Stimulated activated memory B cell treated with anti-CD40 and anti-IgM and Interleukin-4, amounts not matched to agents 10 μg/mL and 1 μg/mL and 100 μg/mL, for 72 hours (primary cell): ENCODE measurements at regions not wholly inside any gene's neighbourhood (a gene's known extent, or its start where the extent isn't known, plus 50 kb on each side); places are given as distances from the start of the nearest gene placed in this dataset.
"Not testable (repeated sequence)": the region's sequence is repeated elsewhere in the genome, so short reads cannot be mapped to it uniquely, and the experiment has no call there.

ENCODE experiments used
- ATAC-seq: fragments of 150-1000 bp; cut with Tn5 transposase; 2 replicates; pipeline ENCODE4 v1.10.0; 2021
- H3K27ac Mint-ChIP-seq: one replicate; pipeline ENCODE4 v1.8.0; 2022; ENCODE audit warnings: mild to moderate bottlenecking, mixed read lengths
- H3K27me3 Mint-ChIP-seq: one replicate; pipeline ENCODE4 v1.8.0; 2022; ENCODE audit warnings: mixed read lengths
- H3K36me3 Mint-ChIP-seq: one replicate; pipeline ENCODE4 v1.8.0; 2022; ENCODE audit warnings: mixed read lengths
- H3K4me1 Mint-ChIP-seq: one replicate; pipeline ENCODE4 v1.8.0; 2022; ENCODE audit warnings: mixed read lengths
- H3K4me3 Mint-ChIP-seq: one replicate; pipeline ENCODE4 v1.8.0; 2022; ENCODE audit warnings: mild to moderate bottlenecking, moderate library complexity, mixed read lengths
- H3K9me3 Mint-ChIP-seq: one replicate; pipeline ENCODE4 v1.8.0; 2022; ENCODE audit warnings: mixed read lengths

DNA sequence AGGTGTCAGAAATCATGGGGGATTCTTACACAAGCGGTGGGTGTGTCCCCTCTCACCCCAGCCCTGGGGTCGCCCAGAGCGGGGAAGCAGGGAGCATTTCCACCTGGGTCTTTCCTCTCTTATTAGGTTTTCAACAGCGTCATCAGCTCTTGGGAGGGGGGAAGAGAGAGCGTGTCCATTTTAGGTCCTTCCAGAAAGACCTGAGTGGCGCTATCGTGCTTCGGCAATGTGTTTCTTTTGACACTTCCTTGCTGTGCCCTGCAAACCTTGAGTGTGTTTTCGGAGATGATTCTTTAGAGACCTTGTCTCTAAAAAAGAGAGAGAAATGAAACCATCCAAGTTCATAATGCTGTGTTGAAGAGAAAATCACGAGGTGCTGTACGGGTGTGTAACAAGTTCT is 86.9 kb upstream of the PITRM1 start:
- no peak overlapping the region for H3K4me3 Mint-ChIP-seq
- no peaks in the 10 kb centered on the region for H3K4me1 Mint-ChIP-seq
- H3K9me3 Mint-ChIP-seq: peaks cover 5% of the 10 kb centered on the region
- H3K27me3 Mint-ChIP-seq: peaks cover 26% of the 10 kb centered on the region
- H3K27ac Mint-ChIP-seq: no peak overlapping the region
- ATAC-seq: no peak
- H3K36me3 Mint-ChIP-seq: no peaks in the 10 kb centered on the region

DNA sequence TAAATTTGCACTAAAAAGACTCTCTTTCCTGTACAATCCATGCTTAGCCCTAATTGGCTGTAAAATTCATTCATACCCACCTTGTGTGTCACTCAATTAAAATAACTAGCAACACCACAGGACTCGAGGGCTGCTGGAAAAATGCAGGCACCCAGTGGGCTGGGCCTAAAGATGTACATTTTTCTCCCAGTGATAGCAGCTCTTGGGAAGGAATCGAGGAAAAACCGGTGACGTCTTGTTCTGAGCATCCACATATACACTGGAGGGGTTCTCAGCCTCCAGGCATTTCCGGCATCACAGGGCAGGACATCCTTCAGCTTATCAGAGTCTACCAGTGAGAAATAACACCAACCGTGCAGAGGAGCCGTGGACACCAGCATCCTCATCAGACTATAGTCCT is 85.8 kb upstream of the PITRM1 start:
- Mint-ChIP-seq H3K36me3 (no peaks in the 10 kb centered on the region), H3K27me3 (peaks cover 37% of the 10 kb centered on the region), H3K4me1 (no peaks in the 10 kb centered on the region), H3K9me3 (peaks cover 5% of the 10 kb centered on the region), H3K4me3 (no peak overlapping the region), H3K27ac (no peak overlapping the region)
- ATAC-seq: no peak

DNA sequence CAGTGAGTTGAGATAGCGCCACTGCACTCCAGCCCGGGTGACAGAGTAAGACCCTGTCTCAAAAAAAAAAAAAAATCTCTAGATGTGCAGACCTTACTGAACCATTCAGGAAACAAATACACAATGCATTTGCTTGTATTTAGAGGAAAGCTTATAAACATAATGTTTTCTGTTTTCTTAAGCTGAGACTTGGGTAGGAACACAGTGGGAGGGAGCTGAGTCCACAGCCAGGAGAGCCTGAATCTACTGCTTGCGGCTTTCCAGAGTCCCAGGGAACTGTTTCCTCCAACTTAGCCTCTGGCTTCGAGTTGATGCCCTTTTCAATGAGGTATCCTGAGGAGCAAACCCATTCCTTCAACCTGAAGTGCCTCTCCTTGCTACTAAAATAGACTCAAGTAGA is 83.0 kb upstream of the PITRM1 start:
- no peak overlapping the region for H3K4me3 Mint-ChIP-seq
- peaks cover 38% of the 10 kb centered on the region for H3K27me3 Mint-ChIP-seq
- H3K9me3 Mint-ChIP-seq: no peaks in the 10 kb centered on the region
- H3K36me3 Mint-ChIP-seq: no peaks in the 10 kb centered on the region
- peaks cover 7% of the 10 kb centered on the region for H3K4me1 Mint-ChIP-seq
- ATAC-seq: no peak
- H3K27ac Mint-ChIP-seq: no peak overlapping the region

DNA sequence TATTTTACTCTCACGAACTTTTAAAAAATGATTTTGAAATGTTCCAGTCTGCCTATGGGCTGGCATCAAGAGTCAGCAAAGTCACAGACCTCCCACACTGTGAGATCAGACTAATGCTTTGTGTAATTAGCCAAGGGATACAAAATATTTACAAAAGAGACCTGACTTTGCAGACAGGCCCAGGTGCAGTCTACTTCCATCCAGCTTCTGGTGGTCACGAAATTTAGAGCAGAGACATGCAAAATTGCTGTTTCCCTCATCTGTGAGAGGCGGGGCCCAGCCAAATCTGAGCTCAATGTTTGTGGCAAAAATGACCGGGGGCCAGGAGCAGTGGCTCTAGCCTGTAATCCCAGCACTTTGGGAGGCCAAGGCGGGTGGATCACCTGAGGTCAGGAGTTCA is 82.5 kb upstream of the PITRM1 start:
- ATAC-seq: no peak
- Mint-ChIP-seq H3K36me3 (no peaks in the 10 kb centered on the region), H3K27me3 (peaks cover 39% of the 10 kb centered on the region), H3K4me1 (peaks cover 7% of the 10 kb centered on the region), H3K27ac (no peak overlapping the region), H3K9me3 (no peaks in the 10 kb centered on the region), H3K4me3 (no peak overlapping the region)

DNA sequence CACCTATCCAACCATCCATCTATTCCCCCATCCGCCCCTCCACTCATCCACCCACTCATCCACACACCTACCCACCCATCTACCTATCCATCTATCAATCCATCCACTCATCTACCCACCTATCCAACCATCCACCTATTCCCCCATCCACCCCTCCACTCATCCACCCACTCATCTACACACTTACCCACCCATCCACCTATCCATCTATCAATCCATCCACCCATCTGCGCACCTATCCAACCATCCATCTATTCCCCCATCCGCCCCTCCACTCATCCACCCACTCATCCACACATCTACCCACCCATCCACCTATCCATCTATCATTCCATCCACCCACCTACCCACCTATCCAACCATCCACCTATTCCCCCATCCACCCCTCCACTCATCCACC is 81.4 kb upstream of the PITRM1 start:
- not testable (repeated sequence) for ATAC-seq, H3K36me3 Mint-ChIP-seq, H3K27ac Mint-ChIP-seq, H3K4me3 Mint-ChIP-seq, H3K9me3 Mint-ChIP-seq, H3K4me1 Mint-ChIP-seq
- peaks cover 39% of the 10 kb centered on the region for H3K27me3 Mint-ChIP-seq

DNA sequence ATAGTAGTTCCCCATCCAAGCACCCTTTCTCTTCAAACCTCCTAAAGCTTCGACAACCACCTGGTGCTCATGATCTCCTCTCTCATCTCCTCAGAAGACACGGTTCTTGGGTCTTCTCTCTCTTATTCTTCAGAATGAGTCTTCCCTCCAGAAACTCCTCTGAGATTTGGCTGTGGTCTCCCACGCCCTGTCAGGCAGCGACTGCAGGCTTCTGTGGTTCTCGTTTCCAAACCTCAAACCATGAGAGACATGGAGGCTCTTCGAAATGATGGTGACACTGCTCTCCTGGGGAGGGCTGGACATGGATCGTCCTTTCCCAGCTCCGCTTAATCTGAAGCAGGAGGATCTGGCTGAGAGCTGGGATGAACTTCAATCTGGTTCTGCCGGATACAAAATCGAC is 78.6 kb upstream of the PITRM1 start:
- Mint-ChIP-seq H3K9me3 (no peaks in the 10 kb centered on the region), H3K27ac (no peak overlapping the region), H3K36me3 (no peaks in the 10 kb centered on the region), H3K4me3 (no peak overlapping the region), H3K4me1 (peaks cover 7% of the 10 kb centered on the region), H3K27me3 (peaks cover 39% of the 10 kb centered on the region)
- ATAC-seq: peak; percentile 53

DNA sequence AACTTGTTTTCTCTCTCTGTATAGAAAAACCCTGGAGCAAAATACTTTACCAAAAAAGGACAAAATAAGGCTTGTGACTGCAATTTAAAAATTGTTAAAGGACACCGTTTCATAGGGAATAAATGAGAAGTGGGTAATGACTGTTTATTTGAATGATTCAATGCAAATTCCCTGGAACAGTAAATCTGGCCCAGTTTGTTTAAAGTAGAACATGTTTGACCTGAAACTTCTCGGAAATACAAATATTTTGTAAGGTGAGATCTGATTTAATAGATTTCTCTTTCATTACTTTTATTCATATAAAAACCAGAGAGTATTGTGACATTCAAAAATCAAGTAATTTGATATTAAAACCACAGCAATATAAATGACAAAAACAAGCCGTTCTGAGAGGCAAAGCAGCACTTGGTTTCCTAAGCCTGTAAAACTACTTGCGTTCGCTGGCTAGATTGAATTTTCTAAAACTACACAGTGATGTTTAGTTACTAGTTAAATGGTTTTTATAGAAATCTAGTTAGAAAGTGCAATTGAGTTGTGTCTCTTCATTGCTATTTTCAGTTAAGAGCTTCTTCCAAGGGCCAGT is 76.8 kb upstream of the PITRM1 start:
- ATAC-seq: no peak
- Mint-ChIP-seq H3K9me3 (no peaks in the 10 kb centered on the region), H3K27me3 (peaks cover 43% of the 10 kb centered on the region), H3K36me3 (no peaks in the 10 kb centered on the region), H3K27ac (no peak overlapping the region), H3K4me1 (peaks cover 7% of the 10 kb centered on the region), H3K4me3 (no peak overlapping the region)

DNA sequence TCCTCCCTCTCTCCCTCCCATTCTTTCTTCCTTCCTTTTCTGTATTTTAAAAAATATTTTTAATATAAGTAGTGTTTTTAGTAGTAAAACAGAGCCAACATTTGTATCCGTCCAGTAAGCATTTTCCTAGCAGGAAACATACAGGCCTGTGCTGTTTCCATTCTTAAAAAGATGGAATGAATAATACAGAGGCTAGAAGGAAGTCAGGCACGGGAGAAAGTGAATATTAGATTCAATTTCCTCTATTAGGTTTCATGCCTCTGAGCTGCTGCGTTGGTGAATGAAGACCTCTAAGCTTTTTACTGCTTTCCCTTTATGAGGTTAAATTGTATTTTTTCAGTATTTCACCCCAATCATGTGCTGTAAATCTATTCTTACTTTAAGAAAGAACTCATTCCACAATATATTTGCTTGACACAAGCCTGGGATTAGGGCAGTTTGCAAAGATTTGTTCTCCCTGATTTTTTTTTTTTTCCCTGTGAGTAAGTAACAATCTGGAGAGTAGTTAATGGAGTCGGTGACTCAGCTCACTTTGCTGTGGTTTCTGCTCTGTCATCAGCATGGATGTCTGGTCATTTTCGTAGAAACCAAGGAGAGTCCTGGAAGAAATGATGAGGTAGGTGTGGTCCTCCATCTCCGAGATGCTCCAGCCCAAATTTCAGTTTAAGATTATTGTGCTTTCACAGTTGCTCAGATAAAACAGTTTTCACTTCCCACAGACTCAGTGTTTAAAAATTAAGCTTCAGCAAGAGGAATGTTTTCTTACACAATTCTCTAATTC is 76.1 kb upstream of the PITRM1 start:
- H3K4me1 Mint-ChIP-seq: peaks cover 7% of the 10 kb centered on the region
- H3K4me3 Mint-ChIP-seq: no peak overlapping the region
- no peaks in the 10 kb centered on the region for H3K9me3 Mint-ChIP-seq
- no peak for ATAC-seq
- H3K27me3 Mint-ChIP-seq: peaks cover 36% of the 10 kb centered on the region
- H3K36me3 Mint-ChIP-seq: no peaks in the 10 kb centered on the region
- no peak overlapping the region for H3K27ac Mint-ChIP-seq

DNA sequence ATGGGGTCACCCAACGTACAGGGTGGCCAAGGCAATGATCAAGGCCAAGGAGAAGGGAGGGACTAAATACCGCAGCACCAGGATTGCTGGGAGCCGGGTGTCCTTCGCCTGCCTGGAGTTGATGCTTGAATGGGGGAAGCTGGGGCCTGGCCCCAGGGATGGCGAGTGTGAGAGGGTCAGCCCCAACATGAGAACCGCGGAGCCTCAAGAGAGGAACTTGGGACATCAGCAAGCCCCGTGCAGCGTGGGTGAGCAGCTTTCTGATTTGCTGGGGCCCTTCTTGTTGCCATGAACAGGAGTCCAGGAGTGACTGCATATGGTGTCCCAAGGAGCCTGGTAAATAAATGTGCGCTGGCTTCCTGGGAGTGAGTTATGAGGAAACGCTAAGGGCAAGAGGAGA is 72.8 kb upstream of the PITRM1 start:
- ATAC-seq: no peak
- no peak overlapping the region for H3K27ac Mint-ChIP-seq
- peaks cover 8% of the 10 kb centered on the region for H3K27me3 Mint-ChIP-seq
- no peaks in the 10 kb centered on the region for H3K36me3 Mint-ChIP-seq
- no peaks in the 10 kb centered on the region for H3K4me1 Mint-ChIP-seq
- no peak overlapping the region for H3K4me3 Mint-ChIP-seq
- no peaks in the 10 kb centered on the region for H3K9me3 Mint-ChIP-seq

DNA sequence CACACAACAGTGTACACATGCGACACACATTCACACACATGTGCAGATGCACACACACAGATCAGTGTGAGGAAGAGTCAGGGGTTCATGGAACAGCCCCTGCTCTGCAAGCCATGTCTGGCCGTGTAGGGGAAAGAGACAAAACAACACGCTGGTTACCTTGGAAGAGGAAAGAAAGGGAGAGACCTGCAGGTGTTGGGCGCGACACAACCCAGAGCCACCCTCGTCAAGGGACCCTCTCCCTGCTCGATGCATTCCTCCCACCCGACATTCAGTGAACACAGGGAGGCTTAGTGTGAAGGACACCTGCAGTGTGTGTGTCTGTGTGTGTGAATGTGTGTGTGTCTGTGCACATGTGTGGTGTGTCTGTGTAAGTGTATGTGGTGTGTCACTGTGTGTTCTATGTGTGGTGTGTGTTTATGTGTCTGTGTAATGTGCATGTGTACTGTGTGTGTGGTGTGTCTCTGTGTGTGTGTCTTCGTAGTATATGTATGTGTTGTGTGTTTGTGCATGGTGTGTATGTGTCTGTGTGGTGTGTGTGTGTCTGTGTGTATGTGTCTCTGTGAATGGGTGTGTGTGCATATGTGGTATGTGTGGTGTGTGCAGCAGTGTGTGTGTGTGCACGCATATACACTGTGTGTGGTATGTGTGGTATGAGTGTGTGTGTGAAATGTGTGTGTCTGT is 69.5 kb upstream of the PITRM1 start:
- Mint-ChIP-seq H3K27me3 (peaks cover 28% of the 10 kb centered on the region), H3K36me3 (no peaks in the 10 kb centered on the region), H3K27ac (no peak overlapping the region), H3K4me1 (peaks cover 5% of the 10 kb centered on the region), H3K9me3 (no peaks in the 10 kb centered on the region), H3K4me3 (no peak overlapping the region)
- ATAC-seq: no peak

DNA sequence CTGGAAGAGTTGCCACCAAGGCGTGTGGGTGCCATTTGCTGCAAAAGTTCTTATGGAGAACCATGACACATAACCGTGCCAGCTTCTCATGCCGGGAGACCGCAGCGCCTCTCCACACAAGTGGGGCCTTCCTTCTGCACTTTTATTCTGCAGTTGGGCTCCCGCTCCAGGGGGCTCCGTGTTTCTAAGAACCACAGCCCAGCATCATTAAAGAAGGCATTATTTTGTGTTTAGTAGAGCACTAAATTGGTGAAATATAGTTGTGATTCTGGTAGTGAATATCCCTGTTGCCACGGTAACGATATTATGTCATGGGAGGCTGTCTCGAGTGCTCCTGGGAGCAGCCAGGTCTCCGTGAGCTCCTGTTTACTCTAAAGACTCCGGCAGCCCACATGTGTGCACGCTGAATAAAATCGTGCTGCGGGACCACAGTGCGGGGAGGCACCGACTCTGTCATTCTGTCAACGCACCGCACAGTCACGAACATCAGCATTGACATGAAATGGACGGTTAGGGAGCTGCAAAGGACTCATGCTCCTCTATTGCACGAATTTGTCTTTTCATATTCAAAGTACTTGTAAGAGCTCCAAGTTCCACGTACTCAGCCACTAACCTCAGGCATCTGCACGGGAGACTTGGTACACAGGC is 68.8 kb upstream of the PITRM1 start:
- no peak for ATAC-seq
- Mint-ChIP-seq H3K36me3 (no peaks in the 10 kb centered on the region), H3K9me3 (no peaks in the 10 kb centered on the region), H3K27ac (no peak overlapping the region), H3K27me3 (peaks cover 34% of the 10 kb centered on the region), H3K4me1 (peaks cover 5% of the 10 kb centered on the region), H3K4me3 (no peak overlapping the region)

DNA sequence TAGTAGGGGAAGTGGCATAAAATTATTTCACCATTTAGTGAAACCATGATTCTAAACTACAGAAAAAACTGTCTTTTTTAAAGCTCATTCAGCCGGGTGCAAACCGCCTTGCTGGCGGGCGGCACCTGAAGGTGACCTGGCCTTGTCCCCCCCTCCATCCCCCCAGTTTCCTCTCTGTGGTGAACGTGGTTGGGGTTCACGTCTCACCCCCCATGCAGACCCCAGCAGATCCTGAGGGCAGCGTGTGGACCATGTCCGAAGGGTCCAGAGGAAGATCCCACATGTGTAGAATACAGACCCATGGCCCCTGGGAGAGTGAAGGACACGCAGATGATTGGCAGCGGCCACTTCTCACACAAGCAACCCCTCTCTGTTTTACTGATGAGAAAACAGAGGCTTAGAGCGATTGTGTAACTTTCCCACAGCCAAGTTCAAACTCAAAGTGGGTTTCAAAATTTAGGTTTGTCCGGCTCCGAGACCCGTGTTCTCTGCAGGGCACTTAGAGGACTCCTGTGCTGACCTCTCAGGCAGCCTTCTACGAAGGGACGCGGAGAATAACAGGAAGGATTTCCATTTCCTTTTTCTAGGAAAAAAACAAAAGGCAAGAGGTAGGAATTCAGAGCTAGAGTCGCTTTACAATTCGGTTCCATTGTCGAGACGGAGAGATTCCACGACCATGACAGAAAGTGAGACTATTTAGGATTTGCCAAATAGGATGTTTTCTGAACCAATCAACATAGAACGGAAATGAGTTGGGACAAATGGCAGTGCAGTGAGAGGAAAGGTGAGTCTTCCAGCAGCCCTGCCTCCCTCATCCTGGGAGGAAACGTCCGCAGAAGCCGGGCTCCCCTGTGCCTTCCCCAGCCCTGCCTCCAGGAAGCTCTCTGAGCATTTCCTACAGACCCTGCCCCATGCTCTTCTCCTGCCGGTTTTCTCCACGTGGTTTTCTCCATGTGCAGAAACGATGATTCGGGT is 67.6 kb upstream of the PITRM1 start:
- Mint-ChIP-seq H3K4me1 (peaks cover 5% of the 10 kb centered on the region), H3K9me3 (no peaks in the 10 kb centered on the region), H3K27ac (no peak overlapping the region), H3K36me3 (no peaks in the 10 kb centered on the region), H3K27me3 (peaks cover 33% of the 10 kb centered on the region), H3K4me3 (no peak overlapping the region)
- no peak for ATAC-seq

DNA sequence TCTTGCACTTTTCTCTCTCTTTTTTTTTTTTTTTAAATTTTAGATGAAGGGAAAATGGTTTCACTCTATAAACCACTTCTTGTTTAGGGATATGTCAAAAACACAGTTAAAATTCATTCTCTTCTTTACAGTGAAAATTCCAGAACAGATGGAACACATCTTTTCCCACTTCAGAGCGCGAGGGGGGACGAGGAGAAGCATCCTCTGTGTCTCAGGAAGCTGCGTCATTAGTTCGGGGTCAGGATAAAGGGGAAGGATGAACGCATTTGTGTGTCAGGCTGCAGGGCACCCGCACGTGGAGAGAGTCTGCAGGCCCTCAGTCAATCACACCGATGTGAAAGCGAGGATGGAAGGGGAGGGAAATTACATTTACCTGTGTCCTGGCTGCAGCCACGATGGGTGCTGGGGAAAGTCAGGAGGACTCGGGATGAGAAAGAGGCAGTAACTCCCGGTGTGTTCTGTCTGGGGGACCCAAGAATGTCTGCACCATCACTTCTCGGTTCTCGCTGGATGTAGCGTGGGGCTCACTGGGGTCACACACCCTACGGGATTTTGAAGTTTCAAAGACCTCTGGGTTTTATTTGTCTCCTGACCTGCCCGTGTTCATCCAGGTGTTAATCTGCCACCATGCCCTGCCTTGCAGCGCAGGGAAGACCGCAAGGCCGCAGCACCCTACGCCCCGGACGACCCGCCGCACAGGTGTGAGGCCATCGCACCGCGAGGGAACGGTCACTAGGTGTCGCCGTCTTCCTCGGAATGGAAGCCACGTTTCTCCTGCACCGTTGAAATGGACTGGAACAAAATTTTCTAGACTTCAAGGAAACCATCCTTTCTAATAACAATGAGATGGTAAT is 66.7 kb upstream of the PITRM1 start:
- Mint-ChIP-seq H3K4me3 (no peak overlapping the region), H3K36me3 (no peaks in the 10 kb centered on the region), H3K4me1 (peaks cover 5% of the 10 kb centered on the region), H3K27ac (no peak overlapping the region), H3K9me3 (no peaks in the 10 kb centered on the region), H3K27me3 (peaks cover 36% of the 10 kb centered on the region)
- peak; percentile 77 for ATAC-seq
